GM19351 (cell line): ENCODE measurements at regions not wholly inside any gene's neighbourhood (a gene's known extent, or its start where the extent isn't known, plus 50 kb on each side); places are given as distances from the start of the nearest gene placed in this dataset.
A peak's percentile ranks its signal among the peaks of the same experiment; 100 is the strongest.

Source experiments
- ATAC-seq: cut with Tn5 transposase; IDR thresholded peaks from one replicate; pipeline ENCODE4 v1.9.1; 2021; ENCODE audit warnings: mild to moderate bottlenecking, moderate library complexity; ENCODE audit not compliant: unreplicated experiment

DNA sequence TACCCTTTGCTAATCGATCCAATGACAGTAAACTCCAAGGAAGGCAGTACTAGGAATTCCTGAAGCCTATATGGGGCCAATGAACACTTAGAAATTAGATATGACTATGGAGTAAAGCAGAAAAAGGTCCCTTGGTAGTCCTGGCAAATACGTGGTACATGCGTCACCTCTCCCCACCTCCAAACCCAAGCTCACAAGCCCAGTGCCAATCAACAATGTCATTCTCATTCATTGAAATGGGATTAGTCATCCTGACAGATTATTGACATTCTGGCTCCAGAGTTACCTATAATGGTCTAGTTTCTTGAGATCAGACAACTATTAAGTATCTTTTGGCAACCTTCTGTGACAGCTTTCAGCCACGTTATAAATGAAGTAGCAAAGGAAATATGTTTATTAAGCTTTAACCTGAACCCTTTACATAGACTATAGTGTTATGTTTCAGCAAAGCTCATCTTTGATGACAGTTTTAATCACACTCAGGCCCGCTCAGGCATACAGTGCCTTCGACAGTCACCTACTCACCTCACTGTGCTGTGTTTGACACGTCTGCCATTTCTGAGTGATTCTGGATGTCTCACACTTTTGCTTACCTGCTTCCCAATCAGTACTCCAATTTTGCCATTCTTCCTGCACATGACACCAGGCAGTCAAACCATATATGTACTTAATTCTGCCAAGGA, 69.6 kb upstream of the ADO start:
- no peak for ATAC-seq

GRCh38 chr10:62735464-62736167, 68.9 kb upstream of the ADO start:
- peak; percentile 46 for ATAC-seq

GRCh38 chr10:62736168-62736546, 68.4 kb upstream of the ADO start:
- ATAC-seq, result no peak

DNA sequence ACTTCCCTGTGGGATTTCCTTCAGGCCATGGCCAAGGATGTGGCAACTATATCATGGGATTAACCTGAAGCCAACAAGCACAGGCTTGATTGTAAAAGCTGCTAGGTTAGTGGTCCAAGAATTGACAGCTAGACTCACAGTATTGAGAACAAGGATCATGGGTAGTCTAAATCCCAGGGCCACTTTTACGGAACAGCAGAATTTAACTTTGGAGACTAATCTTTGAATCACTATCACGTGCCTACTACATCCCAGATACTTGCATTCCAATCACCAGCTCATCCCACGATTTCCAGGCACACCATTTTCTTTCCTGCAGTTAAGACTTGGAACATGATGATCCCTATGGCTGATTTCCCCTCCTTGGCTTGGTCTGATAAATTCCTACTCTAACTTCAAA, 65.6 kb upstream of the ADO start:
- no peak for ATAC-seq

DNA sequence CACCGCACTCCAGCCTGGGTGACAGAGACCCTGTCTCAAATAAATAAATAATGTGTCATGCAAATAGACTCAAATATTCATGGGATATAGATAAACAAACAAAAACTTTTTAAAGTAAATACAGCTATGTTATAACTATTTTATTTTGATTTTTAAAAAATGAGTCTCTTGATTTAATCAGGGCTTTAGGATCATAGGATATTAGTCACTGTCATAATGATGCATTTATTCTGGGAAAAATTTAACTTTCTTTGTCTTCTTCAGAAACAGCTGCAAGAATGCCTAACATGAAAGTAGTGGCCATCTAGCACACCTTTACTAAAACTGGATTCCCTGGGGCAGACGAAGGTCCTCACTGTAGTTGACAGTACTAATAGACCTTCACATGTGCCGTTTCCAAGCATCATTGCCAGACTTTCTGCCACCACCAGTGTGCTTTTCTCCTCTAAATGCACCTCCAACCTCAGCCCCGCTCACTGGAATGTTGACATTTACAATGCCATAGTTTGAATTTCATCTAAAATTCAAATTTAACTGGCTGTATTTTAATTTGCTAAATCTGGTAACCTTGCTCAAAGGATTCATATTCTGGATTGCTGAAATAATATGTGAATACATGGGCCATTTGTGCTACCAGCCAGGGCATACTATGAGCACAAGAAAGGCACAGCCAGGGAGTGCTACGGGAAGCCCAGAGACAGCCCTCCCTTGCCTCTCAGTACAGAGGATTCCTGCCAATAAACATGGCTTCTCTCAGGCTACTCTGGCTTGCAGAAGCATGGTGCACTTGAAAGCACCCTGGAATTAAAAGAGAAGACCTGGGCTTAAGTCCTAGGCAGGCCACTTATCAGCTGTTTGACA, 63.4 kb upstream of the ADO start:
- no peak for ATAC-seq

DNA sequence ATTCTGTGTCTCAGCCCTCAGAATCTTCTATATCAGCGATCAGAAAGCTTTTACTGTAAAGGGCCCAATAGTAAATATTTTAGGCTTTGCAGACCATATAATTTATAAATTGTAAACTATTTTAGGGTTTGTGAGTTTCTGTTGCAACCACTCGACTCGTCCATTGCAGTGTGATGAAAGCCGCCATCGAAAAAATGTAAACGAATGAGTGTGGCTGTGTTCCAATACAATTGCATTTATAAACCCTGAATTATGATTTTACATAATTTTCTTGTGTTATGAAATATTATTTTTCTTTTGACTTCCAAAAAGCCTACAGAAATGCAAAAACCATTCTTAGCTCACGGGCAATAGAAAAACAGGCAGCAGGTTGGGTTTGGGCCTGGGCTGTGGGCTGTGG, 62.5 kb upstream of the ADO start:
- no peak for ATAC-seq

GRCh38 chr10:62742536-62743061, 61.9 kb upstream of the ADO start:
- ATAC-seq, result no peak

DNA sequence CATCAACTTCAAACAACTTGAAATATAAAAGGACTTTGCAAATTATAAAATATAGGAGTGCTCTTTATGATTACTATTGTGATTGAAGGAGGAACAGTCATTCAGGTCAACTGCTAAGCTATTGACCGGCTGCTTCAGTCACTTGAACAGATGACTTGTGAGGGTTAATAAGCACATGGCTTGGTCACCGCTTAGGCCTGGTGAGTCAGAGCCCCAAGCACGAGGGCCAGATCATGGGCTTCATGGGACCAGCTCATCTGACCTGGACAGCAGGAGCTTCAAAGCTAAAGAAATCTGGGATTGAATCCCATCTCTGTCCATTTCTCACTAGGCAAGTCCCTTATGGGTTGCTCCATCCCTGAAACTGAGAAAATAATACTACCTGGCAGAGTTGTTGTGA, 60.4 kb upstream of the ADO start:
- ATAC-seq, result no peak

GRCh38 chr10:62745581-62745980, 58.9 kb upstream of the ADO start:
- no peak for ATAC-seq

- no peak for ATAC-seq
Observed at GRCh38 chr10:62746951-62747729, 57.4 kb upstream of the ADO start.

DNA sequence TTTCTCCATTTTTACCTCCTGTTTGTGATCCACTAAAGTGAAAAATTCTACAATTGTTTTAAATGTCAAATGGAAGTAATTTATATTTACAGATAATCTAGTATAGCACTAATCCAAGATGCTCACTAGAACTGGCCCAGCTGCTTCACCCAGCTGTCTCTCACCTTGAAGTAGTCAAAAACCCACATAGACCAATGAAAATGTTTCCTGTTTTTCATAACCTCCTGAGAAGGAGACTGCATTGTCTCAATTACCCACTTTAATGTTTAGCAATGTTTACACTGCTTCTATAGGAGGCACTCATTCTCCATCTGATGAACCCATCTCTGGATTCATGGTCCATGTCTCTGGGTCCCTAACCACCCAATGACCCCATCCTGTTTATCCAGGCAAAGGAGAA, 56.1 kb upstream of the ADO start:
- ATAC-seq, result no peak

- ATAC-seq, result peak; percentile 53
Observed at GRCh38 chr10:62749093-62749683, 55.3 kb upstream of the ADO start.
